Stimulated activated naive CD8-positive, alpha-beta T cell treated with anti-CD3 and anti-CD28 coated beads, Interleukin-15, Interleukin-2, amounts not matched to agents 100 ng/mL and 50 ng/mL, for 24 hours (primary cell): ENCODE measurements at regions not wholly inside any gene's neighbourhood (a gene's known extent, or its start where the extent isn't known, plus 50 kb on each side); places are given as distances from the start of the nearest gene placed in this dataset.

Experiments used
- H3K27ac Mint-ChIP-seq: one replicate; pipeline ENCODE4 v1.8.0; 2021; ENCODE audit warnings: mild to moderate bottlenecking, mixed read lengths
- H3K27me3 Mint-ChIP-seq: one replicate; pipeline ENCODE4 v1.8.0; 2021; ENCODE audit warnings: mixed read lengths
- H3K36me3 Mint-ChIP-seq: one replicate; pipeline ENCODE4 v1.8.0; 2021; ENCODE audit warnings: low read depth, mixed read lengths
- H3K4me1 Mint-ChIP-seq: one replicate; pipeline ENCODE4 v1.8.0; 2021; ENCODE audit warnings: low read depth, mixed read lengths
- H3K4me3 Mint-ChIP-seq: one replicate; pipeline ENCODE4 v1.8.0; 2021; ENCODE audit warnings: mild to moderate bottlenecking, mixed read lengths
- H3K9me3 Mint-ChIP-seq: one replicate; pipeline ENCODE4 v1.8.0; 2021; ENCODE audit warnings: mixed read lengths

GRCh38 chr18:24840051-24840450 lies 379.6 kb downstream of the HRH4 start:
- Mint-ChIP-seq H3K27me3 (no peaks in the 10 kb centered on the region), H3K4me1 (no peaks in the 10 kb centered on the region), H3K27ac (no peak overlapping the region), H3K4me3 (no peak overlapping the region), H3K36me3 (no peaks in the 10 kb centered on the region), H3K9me3 (no peaks in the 10 kb centered on the region)

- H3K9me3 Mint-ChIP-seq: no peaks in the 10 kb centered on the region
- no peaks in the 10 kb centered on the region for H3K4me1 Mint-ChIP-seq
- H3K4me3 Mint-ChIP-seq: no peak overlapping the region
- H3K27ac Mint-ChIP-seq: no peak overlapping the region
- H3K36me3 Mint-ChIP-seq: no peaks in the 10 kb centered on the region
- H3K27me3 Mint-ChIP-seq: no peaks in the 10 kb centered on the region
Measured at GRCh38 chr18:24840640-24841039, 380.2 kb downstream of the HRH4 start.

- H3K36me3 Mint-ChIP-seq: no peaks in the 10 kb centered on the region
- no peak overlapping the region for H3K27ac Mint-ChIP-seq
- no peak overlapping the region for H3K4me3 Mint-ChIP-seq
- H3K9me3 Mint-ChIP-seq: no peaks in the 10 kb centered on the region
- no peaks in the 10 kb centered on the region for H3K4me1 Mint-ChIP-seq
- H3K27me3 Mint-ChIP-seq: no peaks in the 10 kb centered on the region
Measured at GRCh38 chr18:24841536-24841935, 381.1 kb downstream of the HRH4 start.

GRCh38 chr18:24843123-24843522 lies 382.7 kb downstream of the HRH4 start:
- no peaks in the 10 kb centered on the region for H3K4me1 Mint-ChIP-seq
- H3K27me3 Mint-ChIP-seq: no peaks in the 10 kb centered on the region
- no peaks in the 10 kb centered on the region for H3K36me3 Mint-ChIP-seq
- H3K4me3 Mint-ChIP-seq: no peak overlapping the region
- no peaks in the 10 kb centered on the region for H3K9me3 Mint-ChIP-seq
- no peak overlapping the region for H3K27ac Mint-ChIP-seq

GRCh38 chr18:24846138-24846537 lies 385.7 kb downstream of the HRH4 start:
- Mint-ChIP-seq H3K4me1 (no peaks in the 10 kb centered on the region), H3K27ac (no peak overlapping the region), H3K4me3 (no peak overlapping the region), H3K9me3 (no peaks in the 10 kb centered on the region), H3K27me3 (peaks cover under 1% of the 10 kb centered on the region), H3K36me3 (no peaks in the 10 kb centered on the region)

- no peaks in the 10 kb centered on the region for H3K36me3 Mint-ChIP-seq
- no peak overlapping the region for H3K27ac Mint-ChIP-seq
- no peaks in the 10 kb centered on the region for H3K4me1 Mint-ChIP-seq
Measured at GRCh38 chr18:24850532-24850931, 390.1 kb downstream of the HRH4 start.

GRCh38 chr18:24853076-24853475 lies 392.6 kb downstream of the HRH4 start:
- no peaks in the 10 kb centered on the region for H3K36me3 Mint-ChIP-seq
- no peak overlapping the region for H3K27ac Mint-ChIP-seq
- H3K9me3 Mint-ChIP-seq: no peaks in the 10 kb centered on the region
- H3K4me3 Mint-ChIP-seq: no peak overlapping the region
- peaks cover 8% of the 10 kb centered on the region for H3K27me3 Mint-ChIP-seq
- no peaks in the 10 kb centered on the region for H3K4me1 Mint-ChIP-seq

More at GRCh38 chr18:24850532-24850931, 390.1 kb downstream of the HRH4 start:
- peaks cover 8% of the 10 kb centered on the region for H3K27me3 Mint-ChIP-seq
- no peak overlapping the region for H3K4me3 Mint-ChIP-seq
- H3K9me3 Mint-ChIP-seq: no peaks in the 10 kb centered on the region

- Mint-ChIP-seq H3K4me1 (no peaks in the 10 kb centered on the region), H3K9me3 (no peaks in the 10 kb centered on the region), H3K27me3 (no peaks in the 10 kb centered on the region), H3K36me3 (no peaks in the 10 kb centered on the region), H3K4me3 (no peak overlapping the region), H3K27ac (no peak overlapping the region)
Measured at GRCh38 chr18:24860978-24861680, 400.7 kb downstream of the HRH4 start.

- Mint-ChIP-seq H3K27ac (no peak overlapping the region), H3K27me3 (no peaks in the 10 kb centered on the region), H3K4me3 (no peak overlapping the region)
Measured at GRCh38 chr18:24862201-24862816, 401.9 kb downstream of the HRH4 start.

GRCh38 chr18:24868311-24868710 lies 407.9 kb downstream of the HRH4 start:
- Mint-ChIP-seq H3K36me3 (no peaks in the 10 kb centered on the region), H3K27ac (no peak overlapping the region), H3K9me3 (no peaks in the 10 kb centered on the region), H3K4me1 (no peaks in the 10 kb centered on the region), H3K4me3 (no peak overlapping the region), H3K27me3 (no peaks in the 10 kb centered on the region)

More at GRCh38 chr18:24862201-24862816, 401.9 kb downstream of the HRH4 start:
- H3K4me1 Mint-ChIP-seq: no peaks in the 10 kb centered on the region
- H3K9me3 Mint-ChIP-seq: no peaks in the 10 kb centered on the region
- no peaks in the 10 kb centered on the region for H3K36me3 Mint-ChIP-seq

- no peaks in the 10 kb centered on the region for H3K9me3 Mint-ChIP-seq
- no peak overlapping the region for H3K27ac Mint-ChIP-seq
- H3K27me3 Mint-ChIP-seq: no peaks in the 10 kb centered on the region
- H3K4me1 Mint-ChIP-seq: no peaks in the 10 kb centered on the region
- H3K4me3 Mint-ChIP-seq: no peak overlapping the region
- H3K36me3 Mint-ChIP-seq: no peaks in the 10 kb centered on the region
Measured at GRCh38 chr18:24868760-24869237, 408.4 kb downstream of the HRH4 start.

- Mint-ChIP-seq H3K27me3 (no peaks in the 10 kb centered on the region), H3K4me3 (no peak overlapping the region), H3K4me1 (no peaks in the 10 kb centered on the region), H3K9me3 (no peaks in the 10 kb centered on the region), H3K27ac (no peak overlapping the region), H3K36me3 (no peaks in the 10 kb centered on the region)
Measured at GRCh38 chr18:24869285-24869684, 408.8 kb downstream of the HRH4 start.

- Mint-ChIP-seq H3K27me3 (peaks cover 6% of the 10 kb centered on the region), H3K27ac (no peak overlapping the region), H3K4me3 (no peak overlapping the region), H3K36me3 (no peaks in the 10 kb centered on the region), H3K9me3 (no peaks in the 10 kb centered on the region), H3K4me1 (no peaks in the 10 kb centered on the region)
Measured at GRCh38 chr18:24875286-24875685, 414.8 kb downstream of the HRH4 start.

- H3K4me1 Mint-ChIP-seq: no peaks in the 10 kb centered on the region
- H3K4me3 Mint-ChIP-seq: no peak overlapping the region
- peaks cover 6% of the 10 kb centered on the region for H3K27me3 Mint-ChIP-seq
- H3K36me3 Mint-ChIP-seq: no peaks in the 10 kb centered on the region
- no peak overlapping the region for H3K27ac Mint-ChIP-seq
- H3K9me3 Mint-ChIP-seq: no peaks in the 10 kb centered on the region
Measured at GRCh38 chr18:24875777-24876176, 415.3 kb downstream of the HRH4 start.

- Mint-ChIP-seq H3K4me3 (no peak overlapping the region), H3K4me1 (no peaks in the 10 kb centered on the region), H3K9me3 (no peaks in the 10 kb centered on the region), H3K27ac (no peak overlapping the region), H3K36me3 (no peaks in the 10 kb centered on the region), H3K27me3 (peaks cover 6% of the 10 kb centered on the region)
Measured at GRCh38 chr18:24876266-24876665, 415.8 kb downstream of the HRH4 start.

GRCh38 chr18:24877066-24877465 lies 416.6 kb downstream of the HRH4 start:
- H3K36me3 Mint-ChIP-seq: no peaks in the 10 kb centered on the region
- no peak overlapping the region for H3K4me3 Mint-ChIP-seq
- no peaks in the 10 kb centered on the region for H3K9me3 Mint-ChIP-seq
- H3K27me3 Mint-ChIP-seq: peaks cover 6% of the 10 kb centered on the region
- H3K4me1 Mint-ChIP-seq: no peaks in the 10 kb centered on the region
- H3K27ac Mint-ChIP-seq: no peak overlapping the region
